ENCODE measurements at regions not wholly inside any gene's neighbourhood (a gene's known extent, or its start where the extent isn't known, plus 50 kb on each side); places are given as distances from the start of the nearest gene placed in this dataset.
"Not testable (repeated sequence)": the region's sequence is repeated elsewhere in the genome, so short reads cannot be mapped to it uniquely, and the experiment has no call there.

GRCh38 chr16:26578748-26579147, 488.0 kb upstream of the C16orf82 start:
- H3K27ac Mint-ChIP-seq, result no peak overlapping the region
- peaks cover 7 to 9% of the 10 kb centered on the region in 2 donors for H3K27me3 Mint-ChIP-seq
- H3K9me3 Mint-ChIP-seq, result no peaks in the 10 kb centered on the region
- CTCF ChIA-PET, result no interaction called here
- H3K36me3 Mint-ChIP-seq, result no peaks in the 10 kb centered on the region
- no peak overlapping the region for H3K4me3 ChIP-seq (ENCODE audit: control insufficient read depth in 1 of 2, extremely low read depth in 1 of 2, low read length in 1 of 2)
- H3K27ac ChIP-seq (ENCODE audit: low read length), result no peak overlapping the region
- no peak for ATAC-seq (replicated peaks in 1 of 4)
- POLR2A ChIA-PET, result interaction anchor here in 1 of 2 donors (0.6 kb wide), 1 partner anchor 39 kb away, joined by 6 read pairs; no protein-coding TSS in a partner anchor
- H3K4me3 Mint-ChIP-seq, result no peak overlapping the region
- H3K4me1 ChIP-seq (ENCODE audit: control insufficient read depth in 1 of 2, extremely low read depth in 1 of 2, insufficient read depth in 2 of 2, low read length in 2 of 2), result no peaks in the 10 kb centered on the region
- DNase-seq, result no peak
- H3K4me1 Mint-ChIP-seq, result no peaks in the 10 kb centered on the region
- WGBS (ENCODE audit: insufficient coverage), result 100% methylated on average over 1 of the region's 2 CpGs
- no peaks in the 10 kb centered on the region for H3K36me3 ChIP-seq (ENCODE audit: control insufficient read depth in 2 of 2, extremely low read depth in 1 of 2, insufficient read depth in 1 of 2, low read length in 1 of 2)
- H3K27me3 ChIP-seq (replicated peaks in 1 of 2; ENCODE audit: control insufficient read depth in 2 of 2, extremely low read depth in 1 of 2, insufficient read depth in 2 of 2, low read length in 1 of 2), result peaks cover 0 to 3% of the 10 kb centered on the region in 2 experiments
- no peaks in the 10 kb centered on the region for H3K9me3 ChIP-seq

- Mint-ChIP-seq H3K27me3 (peaks cover 3 to 8% of the 10 kb centered on the region in 2 donors), H3K27ac (no peak overlapping the region), H3K36me3 (no peaks in the 10 kb centered on the region), H3K9me3 (peaks cover 0 to 11% (median 5%) of the 10 kb centered on the region in 3 donors), H3K4me3 (no peak overlapping the region), H3K4me1 (no peaks in the 10 kb centered on the region)
- no peak overlapping the region for H3K27ac ChIP-seq (ENCODE audit: low read length)
- 71% methylated on average over 1 of the region's 4 CpGs for WGBS (ENCODE audit: insufficient coverage)
- no peaks in the 10 kb centered on the region for H3K36me3 ChIP-seq (ENCODE audit: control insufficient read depth in 2 of 2, extremely low read depth in 1 of 2, insufficient read depth in 1 of 2, low read length in 1 of 2)
- no peak overlapping the region for H3K4me3 ChIP-seq (ENCODE audit: control insufficient read depth in 1 of 2, extremely low read depth in 1 of 2, low read length in 1 of 2)
- ChIA-PET POLR2A (no interaction called here), CTCF (no interaction called here)
- no peaks in the 10 kb centered on the region for H3K9me3 ChIP-seq
- no peak for DNase-seq
- ATAC-seq (replicated peaks in 1 of 4), result no peak
- no peaks in the 10 kb centered on the region for H3K27me3 ChIP-seq (replicated peaks in 1 of 2; ENCODE audit: control insufficient read depth in 2 of 2, extremely low read depth in 1 of 2, insufficient read depth in 2 of 2, low read length in 1 of 2)
- H3K4me1 ChIP-seq (ENCODE audit: control insufficient read depth in 1 of 2, extremely low read depth in 1 of 2, insufficient read depth in 2 of 2, low read length in 2 of 2), result no peaks in the 10 kb centered on the region
These were observed 482.9 kb upstream of the C16orf82 start for GRCh38 chr16:26583803-26584202.

- Mint-ChIP-seq H3K4me3 (no peak overlapping the region), H3K4me1 (peaks cover 0 to 13% (median 8%) of the 10 kb centered on the region in 3 donors), H3K27me3 (peaks cover 2 to 8% of the 10 kb centered on the region in 2 donors), H3K36me3 (no peaks in the 10 kb centered on the region), H3K9me3 (no peaks in the 10 kb centered on the region), H3K27ac (no peak overlapping the region)
- WGBS (ENCODE audit: insufficient coverage), result 52% methylated on average over 2 of the region's 5 CpGs
- Histone ChIP-seq H3K9me3 (no peaks in the 10 kb centered on the region), H3K27me3 (replicated peaks in 1 of 2; ENCODE audit: control insufficient read depth in 2 of 2, extremely low read depth in 1 of 2, insufficient read depth in 2 of 2, low read length in 1 of 2) (no peaks in the 10 kb centered on the region), H3K36me3 (ENCODE audit: control insufficient read depth in 2 of 2, extremely low read depth in 1 of 2, insufficient read depth in 1 of 2, low read length in 1 of 2) (no peaks in the 10 kb centered on the region), H3K27ac (ENCODE audit: low read length) (no peak overlapping the region), H3K4me3 (ENCODE audit: control insufficient read depth in 1 of 2, extremely low read depth in 1 of 2, low read length in 1 of 2) (no peak overlapping the region), H3K4me1 (ENCODE audit: control insufficient read depth in 1 of 2, extremely low read depth in 1 of 2, insufficient read depth in 2 of 2, low read length in 2 of 2) (peaks cover 0 to 4% of the 10 kb centered on the region in 2 experiments)
- CTCF ChIA-PET, result no interaction called here
- ATAC-seq (replicated peaks in 1 of 4) (no peak), DNase-seq (no peak)
- POLR2A ChIA-PET, result no interaction called here
These were observed 473.0 kb upstream of the C16orf82 start for GRCh38 chr16:26593700-26594099.

GRCh38 chr16:26594666-26595065, 472.1 kb upstream of the C16orf82 start:
- H3K27ac Mint-ChIP-seq, result peak overlapping the region in 1 of 2 donors; percentile 48
- H3K4me3 Mint-ChIP-seq, result peak overlapping the region in 1 of 3 donors; percentile 0
- Histone ChIP-seq H3K27ac (ENCODE audit: low read length) (no peak overlapping the region), H3K27me3 (replicated peaks in 1 of 2; ENCODE audit: control insufficient read depth in 2 of 2, extremely low read depth in 1 of 2, insufficient read depth in 2 of 2, low read length in 1 of 2) (no peaks in the 10 kb centered on the region), H3K36me3 (ENCODE audit: control insufficient read depth in 2 of 2, extremely low read depth in 1 of 2, insufficient read depth in 1 of 2, low read length in 1 of 2) (no peaks in the 10 kb centered on the region), H3K9me3 (no peaks in the 10 kb centered on the region), H3K4me3 (ENCODE audit: control insufficient read depth in 1 of 2, extremely low read depth in 1 of 2, low read length in 1 of 2) (no peak overlapping the region), H3K4me1 (ENCODE audit: control insufficient read depth in 1 of 2, extremely low read depth in 1 of 2, insufficient read depth in 2 of 2, low read length in 2 of 2) (peaks cover 0 to 8% of the 10 kb centered on the region in 2 experiments)
- peaks cover 0 to 22% (median 17%) of the 10 kb centered on the region in 3 donors for H3K4me1 Mint-ChIP-seq
- WGBS (ENCODE audit: insufficient coverage), result 92% methylated on average over 2 of the region's 5 CpGs
- CTCF ChIA-PET, result no interaction called here
- POLR2A ChIA-PET, result no interaction called here
- H3K9me3 Mint-ChIP-seq, result no peaks in the 10 kb centered on the region
- peaks cover 2 to 8% of the 10 kb centered on the region in 2 donors for H3K27me3 Mint-ChIP-seq
- no peak for ATAC-seq (replicated peaks in 1 of 4)
- no peak for DNase-seq
- no peaks in the 10 kb centered on the region for H3K36me3 Mint-ChIP-seq

GRCh38 chr16:26595199-26595598, 471.5 kb upstream of the C16orf82 start:
- Mint-ChIP-seq H3K27ac (peak overlapping the region in 1 of 2 donors; percentile 44), H3K4me1 (peaks cover 0 to 24% (median 20%) of the 10 kb centered on the region in 3 donors), H3K36me3 (no peaks in the 10 kb centered on the region), H3K27me3 (peaks cover 2 to 8% of the 10 kb centered on the region in 2 donors), H3K9me3 (no peaks in the 10 kb centered on the region), H3K4me3 (no peak overlapping the region)
- WGBS (ENCODE audit: insufficient coverage), result 70% methylated on average over 3 of the region's 4 CpGs
- H3K9me3 ChIP-seq, result no peaks in the 10 kb centered on the region
- H3K4me3 ChIP-seq (ENCODE audit: control insufficient read depth in 1 of 2, extremely low read depth in 1 of 2, low read length in 1 of 2), result no peak overlapping the region
- peaks cover 0 to 1% of the 10 kb centered on the region in 2 experiments for H3K27me3 ChIP-seq (replicated peaks in 1 of 2; ENCODE audit: control insufficient read depth in 2 of 2, extremely low read depth in 1 of 2, insufficient read depth in 2 of 2, low read length in 1 of 2)
- ChIA-PET CTCF (no interaction called here), POLR2A (no interaction called here)
- peaks cover 0 to 8% of the 10 kb centered on the region in 2 experiments for H3K4me1 ChIP-seq (ENCODE audit: control insufficient read depth in 1 of 2, extremely low read depth in 1 of 2, insufficient read depth in 2 of 2, low read length in 2 of 2)
- H3K36me3 ChIP-seq (ENCODE audit: control insufficient read depth in 2 of 2, extremely low read depth in 1 of 2, insufficient read depth in 1 of 2, low read length in 1 of 2), result no peaks in the 10 kb centered on the region
- ATAC-seq (replicated peaks in 1 of 4), result no peak
- DNase-seq, result no peak
- no peak overlapping the region for H3K27ac ChIP-seq (ENCODE audit: low read length)

- peaks cover 0 to 11% of the 10 kb centered on the region in 2 experiments for H3K4me1 ChIP-seq (ENCODE audit: control insufficient read depth in 1 of 2, extremely low read depth in 1 of 2, insufficient read depth in 2 of 2, low read length in 2 of 2)
- CTCF ChIA-PET; H3K4me3 Mint-ChIP-seq; H3K9me3 Mint-ChIP-seq; ATAC-seq (replicated peaks in 1 of 4); H3K4me3 ChIP-seq (ENCODE audit: control insufficient read depth in 1 of 2, extremely low read depth in 1 of 2, low read length in 1 of 2); H3K27ac ChIP-seq (ENCODE audit: low read length); H3K36me3 ChIP-seq (ENCODE audit: control insufficient read depth in 2 of 2, extremely low read depth in 1 of 2, insufficient read depth in 1 of 2, low read length in 1 of 2); H3K36me3 Mint-ChIP-seq; H3K27ac Mint-ChIP-seq; H3K9me3 ChIP-seq; H3K27me3 Mint-ChIP-seq; DNase-seq; H3K27me3 ChIP-seq (replicated peaks in 1 of 2; ENCODE audit: control insufficient read depth in 2 of 2, extremely low read depth in 1 of 2, insufficient read depth in 2 of 2, low read length in 1 of 2); POLR2A ChIA-PET: not testable (repeated sequence)
- WGBS (ENCODE audit: insufficient coverage), result 89% methylated on average over 5 of the region's 5 CpGs
- peaks cover 0 to 29% (median 21%) of the 10 kb centered on the region in 3 donors for H3K4me1 Mint-ChIP-seq
These were observed 470.7 kb upstream of the C16orf82 start for GRCh38 chr16:26596033-26596432.

GRCh38 chr16:26598061-26598460, 468.7 kb upstream of the C16orf82 start:
- Histone ChIP-seq H3K4me1 (ENCODE audit: control insufficient read depth in 1 of 2, extremely low read depth in 1 of 2, insufficient read depth in 2 of 2, low read length in 2 of 2) (peaks cover 0 to 14% of the 10 kb centered on the region in 2 experiments), H3K9me3 (no peaks in the 10 kb centered on the region), H3K36me3 (ENCODE audit: control insufficient read depth in 2 of 2, extremely low read depth in 1 of 2, insufficient read depth in 1 of 2, low read length in 1 of 2) (no peaks in the 10 kb centered on the region), H3K4me3 (ENCODE audit: control insufficient read depth in 1 of 2, extremely low read depth in 1 of 2, low read length in 1 of 2) (no peak overlapping the region), H3K27ac (ENCODE audit: low read length) (peak overlapping the region; percentile 70), H3K27me3 (replicated peaks in 1 of 2; ENCODE audit: control insufficient read depth in 2 of 2, extremely low read depth in 1 of 2, insufficient read depth in 2 of 2, low read length in 1 of 2) (peaks cover 0 to 5% of the 10 kb centered on the region in 2 experiments)
- peak in 31 of 35 experiments; percentile 0 to 67 (median 29) for DNase-seq
- Mint-ChIP-seq H3K27me3 (peaks cover 0 to 2% of the 10 kb centered on the region in 2 donors), H3K4me1 (peaks cover 0 to 34% (median 22%) of the 10 kb centered on the region in 3 donors), H3K4me3 (no peak overlapping the region), H3K36me3 (no peaks in the 10 kb centered on the region), H3K9me3 (no peaks in the 10 kb centered on the region), H3K27ac (peak overlapping the region; percentile 20 to 59)
- WGBS (ENCODE audit: insufficient coverage), result 14% methylated on average over 3 of the region's 5 CpGs
- ATAC-seq (replicated peaks in 1 of 4), result peak; percentile 69 to 88 (median 82)
- ChIA-PET POLR2A (no interaction called here), CTCF (no interaction called here)
